RWPE2 (cell line): ENCODE measurements at regions not wholly inside any gene's neighbourhood (a gene's known extent, or its start where the extent isn't known, plus 50 kb on each side); places are given as distances from the start of the nearest gene placed in this dataset.

Experiments
- ATAC-seq: fragments of 200-7000 bp; cut with Tn5 transposase; 3 replicates; pipeline ENCODE4 v1.9.1; 2021; ENCODE audit warnings: low read depth
- DNase-seq: peaks from one replicate; pipeline ENCODE4 v3.0.0-alpha.2; 2020; ENCODE audit warnings: low spot score
- H3K27ac ChIP-seq: fragments of 450-650 bp; 2 replicates; pipeline ENCODE4 v1.5.1; 2017; ENCODE audit warnings: mild to moderate bottlenecking; ENCODE audit not compliant: poor library complexity, severe bottlenecking
- H3K27me3 ChIP-seq: fragments of 250-450 bp; sonication (Bioruptor Pico); 2 replicates; pipeline ENCODE4 v1.5.1; 2021; ENCODE audit warnings: mild to moderate bottlenecking, moderate library complexity; ENCODE audit not compliant: insufficient read depth, poor library complexity, severe bottlenecking
- H3K36me3 ChIP-seq: fragments of 250-450 bp; sonication (Bioruptor Pico); 2 replicates; pipeline ENCODE4 v1.5.1; 2020; ENCODE audit warnings: low read depth, mild to moderate bottlenecking, moderate library complexity
- H3K4me1 ChIP-seq: fragments of 250-450 bp; sonication (Bioruptor Pico); 2 replicates; pipeline ENCODE4 v1.5.1; 2021; ENCODE audit warnings: mild to moderate bottlenecking, moderate library complexity; ENCODE audit not compliant: insufficient read depth, poor library complexity, severe bottlenecking
- H3K4me3 ChIP-seq: fragments of 250-450 bp; sonication (Bioruptor Pico); 2 replicates; pipeline ENCODE4 v1.5.1; 2021; ENCODE audit warnings: mild to moderate bottlenecking, moderate library complexity; ENCODE audit not compliant: severe bottlenecking
- H3K9me3 ChIP-seq: fragments of 250-450 bp; sonication (Bioruptor Pico); 2 replicates; pipeline ENCODE4 v1.5.1; 2021; ENCODE audit warnings: mild to moderate bottlenecking, moderate library complexity; ENCODE audit not compliant: severe bottlenecking
- TF ChIP-seq, protein P1 (sequence below): fragments of 450-650 bp; IDR thresholded peaks from one replicate; pipeline ENCODE4 v1.5.1; 2017; ENCODE audit warnings: mild to moderate bottlenecking, moderate library complexity; ENCODE audit not compliant: poor library complexity, severe bottlenecking

DNA sequence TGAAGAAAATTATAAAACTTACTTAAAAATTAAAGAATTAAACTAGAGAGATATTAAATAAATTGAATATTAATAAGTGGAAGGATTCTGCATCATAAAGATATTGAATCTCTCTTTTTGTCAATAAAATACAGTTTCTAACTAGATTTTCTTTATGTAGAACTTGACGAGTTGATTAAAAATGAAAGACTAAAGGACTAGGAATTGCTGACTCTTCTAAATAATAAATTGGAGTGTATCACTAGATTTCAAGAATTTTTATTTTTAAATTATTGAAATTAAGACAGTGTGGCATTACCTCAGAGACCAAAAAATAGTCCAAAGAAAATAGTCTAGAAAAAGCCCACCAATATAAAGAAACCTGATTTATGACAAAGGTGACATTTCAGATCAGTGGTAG, 492.4 kb downstream of the CETN3 start:
- Histone ChIP-seq H3K9me3 (no peaks in the 10 kb centered on the region), H3K27ac (no peak overlapping the region), H3K4me1 (no peaks in the 10 kb centered on the region), H3K4me3 (no peak overlapping the region), H3K27me3 (no peaks in the 10 kb centered on the region), H3K36me3 (no peaks in the 10 kb centered on the region)
- ATAC-seq (no peak), DNase-seq (no peak)
- TF ChIP-seq, protein P1, sequence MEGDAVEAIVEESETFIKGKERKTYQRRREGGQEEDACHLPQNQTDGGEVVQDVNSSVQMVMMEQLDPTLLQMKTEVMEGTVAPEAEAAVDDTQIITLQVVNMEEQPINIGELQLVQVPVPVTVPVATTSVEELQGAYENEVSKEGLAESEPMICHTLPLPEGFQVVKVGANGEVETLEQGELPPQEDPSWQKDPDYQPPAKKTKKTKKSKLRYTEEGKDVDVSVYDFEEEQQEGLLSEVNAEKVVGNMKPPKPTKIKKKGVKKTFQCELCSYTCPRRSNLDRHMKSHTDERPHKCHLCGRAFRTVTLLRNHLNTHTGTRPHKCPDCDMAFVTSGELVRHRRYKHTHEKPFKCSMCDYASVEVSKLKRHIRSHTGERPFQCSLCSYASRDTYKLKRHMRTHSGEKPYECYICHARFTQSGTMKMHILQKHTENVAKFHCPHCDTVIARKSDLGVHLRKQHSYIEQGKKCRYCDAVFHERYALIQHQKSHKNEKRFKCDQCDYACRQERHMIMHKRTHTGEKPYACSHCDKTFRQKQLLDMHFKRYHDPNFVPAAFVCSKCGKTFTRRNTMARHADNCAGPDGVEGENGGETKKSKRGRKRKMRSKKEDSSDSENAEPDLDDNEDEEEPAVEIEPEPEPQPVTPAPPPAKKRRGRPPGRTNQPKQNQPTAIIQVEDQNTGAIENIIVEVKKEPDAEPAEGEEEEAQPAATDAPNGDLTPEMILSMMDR = no peak

GRCh38 chr5:89916131-89916530, 493.4 kb downstream of the CETN3 start:
- no peaks in the 10 kb centered on the region for H3K4me1 ChIP-seq
- TF ChIP-seq, protein P1 = no peak
- H3K4me3 ChIP-seq = no peak overlapping the region
- ATAC-seq (no peak), DNase-seq (no peak)
- peaks cover 4% of the 10 kb centered on the region for H3K27me3 ChIP-seq
- no peaks in the 10 kb centered on the region for H3K9me3 ChIP-seq
- no peak overlapping the region for H3K27ac ChIP-seq
- no peaks in the 10 kb centered on the region for H3K36me3 ChIP-seq

DNA sequence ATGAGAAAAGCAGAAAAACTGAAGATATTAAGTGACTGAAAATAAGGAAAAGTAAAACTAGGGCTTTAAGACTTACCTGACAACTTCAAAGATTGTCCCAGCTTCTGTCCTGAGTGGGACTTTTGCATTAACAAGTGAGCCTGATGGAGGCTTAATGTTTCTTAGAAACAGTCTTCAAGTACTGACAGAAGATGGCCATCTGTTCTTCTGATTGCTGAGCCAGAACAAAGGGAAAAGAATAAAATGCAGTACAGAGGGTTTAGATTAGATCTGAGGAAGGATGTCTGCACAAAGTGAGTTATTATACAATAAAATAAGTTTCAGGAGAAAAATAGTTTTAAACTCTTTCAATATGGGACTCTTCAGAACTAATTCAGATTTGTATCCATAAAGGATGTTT, 500.7 kb downstream of the CETN3 start:
- Histone ChIP-seq H3K9me3 (no peaks in the 10 kb centered on the region), H3K27me3 (peaks cover 4% of the 10 kb centered on the region), H3K36me3 (no peaks in the 10 kb centered on the region), H3K4me1 (no peaks in the 10 kb centered on the region), H3K4me3 (no peak overlapping the region), H3K27ac (no peak overlapping the region)
- TF ChIP-seq, protein P1 = no peak
- DNase-seq (no peak), ATAC-seq (no peak)

GRCh38 chr5:89904442-89904841, 505.1 kb downstream of the CETN3 start:
- no peaks in the 10 kb centered on the region for H3K36me3 ChIP-seq
- no peak for ATAC-seq
- H3K27ac ChIP-seq = no peak overlapping the region
- no peak for DNase-seq
- TF ChIP-seq, protein P1 = no peak
- H3K27me3 ChIP-seq = no peaks in the 10 kb centered on the region
- H3K4me1 ChIP-seq = no peaks in the 10 kb centered on the region
- H3K4me3 ChIP-seq = no peak overlapping the region
- no peaks in the 10 kb centered on the region for H3K9me3 ChIP-seq

DNA sequence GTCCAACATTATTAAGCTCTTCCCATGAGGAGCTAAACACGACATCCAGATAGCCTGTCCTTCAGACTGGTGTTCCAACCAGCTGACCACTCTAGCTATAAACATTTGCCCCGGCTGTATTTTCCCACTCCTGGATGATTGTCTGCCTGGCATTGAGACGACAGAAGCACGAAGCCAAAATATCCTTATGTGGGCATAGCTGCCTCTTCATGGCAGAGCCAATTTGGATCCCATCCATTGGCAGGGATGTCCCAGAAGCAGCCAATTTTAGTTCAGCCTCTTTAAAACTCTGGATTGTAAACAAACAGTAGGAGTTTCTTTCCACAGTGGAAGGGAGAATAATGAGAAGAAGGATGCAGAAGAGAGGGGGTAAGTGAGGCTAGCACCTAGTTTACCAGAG, 507.6 kb downstream of the CETN3 start:
- Histone ChIP-seq H3K4me1 (no peaks in the 10 kb centered on the region), H3K27ac (no peak overlapping the region), H3K27me3 (no peaks in the 10 kb centered on the region), H3K9me3 (no peaks in the 10 kb centered on the region), H3K4me3 (no peak overlapping the region), H3K36me3 (no peaks in the 10 kb centered on the region)
- ATAC-seq = no peak
- TF ChIP-seq, protein P1 = no peak
- no peak for DNase-seq
